UCSD-AML1 (cell line): ENCODE measurements at regions not wholly inside any gene's neighbourhood (a gene's known extent, or its start where the extent isn't known, plus 50 kb on each side); places are given as distances from the start of the nearest gene placed in this dataset.

ENCODE experiments used
- DNase-seq: peaks from one replicate; lab custom pipeline; 2025; ENCODE audit not compliant: unreplicated experiment; lab: John Stamatoyannopoulos, UW

- DNase-seq: peak; percentile 83
These were observed 52.0 kb downstream of the RPP21 start for GRCh38 chr6:30396833-30397479.

- DNase-seq: no peak
These were observed 52.7 kb downstream of the RPP21 start for GRCh38 chr6:30397697-30398096.

GRCh38 chr6:30399390-30400058 lies 54.6 kb downstream of the RPP21 start:
- no peak for DNase-seq

GRCh38 chr6:30405934-30406333 lies 61.0 kb downstream of the RPP21 start:
- no peak for DNase-seq

GRCh38 chr6:30409184-30409583 lies 64.2 kb downstream of the RPP21 start:
- DNase-seq: no peak

- DNase-seq: peak; percentile 55
These were observed 66.7 kb downstream of the RPP21 start for GRCh38 chr6:30411515-30412207.

GRCh38 chr6:30418448-30418847 lies 70.9 kb upstream of the HLA-E start:
- DNase-seq: no peak

GRCh38 chr6:30424549-30424948 lies 64.8 kb upstream of the HLA-E start:
- no peak for DNase-seq
